BLaER1 (cell line): ENCODE measurements at regions not wholly inside any gene's neighbourhood (a gene's known extent, or its start where the extent isn't known, plus 50 kb on each side); places are given as distances from the start of the nearest gene placed in this dataset.
A peak's percentile ranks its signal among the peaks of the same experiment; 100 is the strongest.

Source experiments
- H3K27ac ChIP-seq: shearing (Covaris generic); formaldehyde crosslinking; 2 replicates; pipeline ENCODE4 v1.8.1; 2022
- H3K27me3 ChIP-seq: shearing (Covaris generic); formaldehyde crosslinking; 2 replicates; pipeline ENCODE4 v1.8.1; 2022
- H3K36me3 ChIP-seq: shearing (Covaris generic); formaldehyde crosslinking; 2 replicates; pipeline ENCODE4 v1.8.1; 2022
- H3K4me1 ChIP-seq: shearing (Covaris generic); formaldehyde crosslinking; 2 replicates; pipeline ENCODE4 v1.8.1; 2022
- H3K4me2 ChIP-seq: shearing (Covaris generic); formaldehyde crosslinking; 2 replicates; pipeline ENCODE4 v1.8.1; 2022
- H3K4me3 ChIP-seq: shearing (Covaris generic); formaldehyde crosslinking; 2 replicates; pipeline ENCODE4 v1.8.1; 2022
- H3K9ac ChIP-seq: shearing (Covaris generic); formaldehyde crosslinking; 2 replicates; pipeline ENCODE4 v1.8.1; 2022
- H3K9me3 ChIP-seq: shearing (Covaris generic); formaldehyde crosslinking; 2 replicates; pipeline ENCODE4 v1.8.1; 2022
- H4K20me1 ChIP-seq: shearing (Covaris generic); formaldehyde crosslinking; 2 replicates; pipeline ENCODE4 v1.8.1; 2022
- Cebpa-rat ChIP-seq: shearing (Covaris generic); IDR thresholded peaks from 2 replicates; pipeline ENCODE4 v1.8.1; 2022

- no peak for TF ChIP-seq Cebpa-rat
- peak overlapping the region; percentile 81 for H3K4me2 ChIP-seq
- H3K4me1 ChIP-seq: peaks cover 32% of the 10 kb centered on the region
- H3K36me3 ChIP-seq: no peaks in the 10 kb centered on the region
- H3K9me3 ChIP-seq: peaks cover 4% of the 10 kb centered on the region
- no peak overlapping the region for H3K9ac ChIP-seq
- no peak overlapping the region for H3K4me3 ChIP-seq
- H4K20me1 ChIP-seq: no peaks in the 10 kb centered on the region
- no peak overlapping the region for H3K27ac ChIP-seq
- no peaks in the 10 kb centered on the region for H3K27me3 ChIP-seq
Measured at GRCh38 chr3:14288177-14288788, 109.7 kb downstream of the LSM3 start.

- Histone ChIP-seq H3K27ac (no peak overlapping the region), H3K4me3 (no peak overlapping the region), H3K9ac (no peak overlapping the region), H3K9me3 (peaks cover 6% of the 10 kb centered on the region), H3K4me1 (peaks cover 32% of the 10 kb centered on the region), H3K4me2 (peak overlapping the region; percentile 81; the same call in 1 of the 2 replicates), H3K36me3 (no peaks in the 10 kb centered on the region), H4K20me1 (no peaks in the 10 kb centered on the region), H3K27me3 (no peaks in the 10 kb centered on the region)
- no peak for TF ChIP-seq Cebpa-rat
Measured at GRCh38 chr3:14288833-14289451, 110.3 kb downstream of the LSM3 start.

GRCh38 chr3:14289590-14290461, 111.2 kb downstream of the LSM3 start:
- Histone ChIP-seq H3K9ac (no peak overlapping the region), H3K27ac (no peak overlapping the region), H3K27me3 (no peaks in the 10 kb centered on the region), H4K20me1 (no peaks in the 10 kb centered on the region), H3K4me3 (no peak overlapping the region), H3K4me1 (peaks cover 32% of the 10 kb centered on the region), H3K4me2 (no peak overlapping the region), H3K36me3 (no peaks in the 10 kb centered on the region), H3K9me3 (peaks cover 6% of the 10 kb centered on the region)
- TF ChIP-seq Cebpa-rat: no peak

GRCh38 chr3:14290631-14291385, 111.6 kb upstream of the SLC6A6 start:
- Histone ChIP-seq H3K4me2 (no peak overlapping the region), H3K27ac (no peak overlapping the region), H3K9me3 (peaks cover 6% of the 10 kb centered on the region), H4K20me1 (no peaks in the 10 kb centered on the region), H3K4me1 (peaks cover 32% of the 10 kb centered on the region), H3K27me3 (no peaks in the 10 kb centered on the region), H3K9ac (no peak overlapping the region), H3K4me3 (no peak overlapping the region), H3K36me3 (no peaks in the 10 kb centered on the region)
- no peak for TF ChIP-seq Cebpa-rat

GRCh38 chr3:14295037-14295436, 107.4 kb upstream of the SLC6A6 start:
- Histone ChIP-seq H3K4me3 (no peak overlapping the region), H3K36me3 (no peaks in the 10 kb centered on the region), H4K20me1 (peaks cover 14% of the 10 kb centered on the region; the same call in 1 of the 2 replicates), H3K27ac (no peak overlapping the region), H3K4me2 (no peak overlapping the region), H3K9ac (no peak overlapping the region), H3K9me3 (peaks cover 6% of the 10 kb centered on the region), H3K4me1 (no peaks in the 10 kb centered on the region), H3K27me3 (peaks cover 20% of the 10 kb centered on the region)
- peak; percentile 64; the same call in 1 of the 2 replicates for TF ChIP-seq Cebpa-rat

- Histone ChIP-seq H3K4me3 (no peak overlapping the region), H4K20me1 (peaks cover 18% of the 10 kb centered on the region; the same call in 1 of the 2 replicates), H3K9ac (no peak overlapping the region), H3K9me3 (peaks cover 6% of the 10 kb centered on the region), H3K4me1 (no peaks in the 10 kb centered on the region), H3K27ac (no peak overlapping the region), H3K27me3 (peaks cover 27% of the 10 kb centered on the region), H3K4me2 (no peak overlapping the region), H3K36me3 (no peaks in the 10 kb centered on the region)
- TF ChIP-seq Cebpa-rat: no peak
Measured at GRCh38 chr3:14295801-14296200, 106.6 kb upstream of the SLC6A6 start.

- TF ChIP-seq Cebpa-rat: no peak
- Histone ChIP-seq H3K4me1 (peaks cover 9% of the 10 kb centered on the region), H3K4me2 (no peak overlapping the region), H3K27me3 (peaks cover 42% of the 10 kb centered on the region), H3K4me3 (no peak overlapping the region), H4K20me1 (peaks cover 33% of the 10 kb centered on the region), H3K36me3 (no peaks in the 10 kb centered on the region), H3K27ac (no peak overlapping the region), H3K9ac (no peak overlapping the region), H3K9me3 (peaks cover 6% of the 10 kb centered on the region)
Measured at GRCh38 chr3:14297305-14297704, 105.1 kb upstream of the SLC6A6 start.

- Histone ChIP-seq H4K20me1 (peaks cover 38% of the 10 kb centered on the region), H3K27ac (no peak overlapping the region), H3K4me1 (peaks cover 14% of the 10 kb centered on the region), H3K27me3 (peaks cover 45% of the 10 kb centered on the region), H3K9me3 (peaks cover 6% of the 10 kb centered on the region), H3K9ac (no peak overlapping the region), H3K4me3 (no peak overlapping the region), H3K4me2 (no peak overlapping the region), H3K36me3 (no peaks in the 10 kb centered on the region)
- TF ChIP-seq Cebpa-rat: no peak
Measured at GRCh38 chr3:14297784-14298236, 104.6 kb upstream of the SLC6A6 start.

GRCh38 chr3:14298442-14298841, 104.0 kb upstream of the SLC6A6 start:
- TF ChIP-seq Cebpa-rat: no peak
- H3K4me2 ChIP-seq: no peak overlapping the region
- H3K4me1 ChIP-seq: peaks cover 20% of the 10 kb centered on the region
- H3K9ac ChIP-seq: no peak overlapping the region
- no peak overlapping the region for H3K27ac ChIP-seq
- peaks cover under 1% of the 10 kb centered on the region; the same call in 1 of the 2 replicates for H3K9me3 ChIP-seq
- peaks cover 44% of the 10 kb centered on the region for H4K20me1 ChIP-seq
- peaks cover 45% of the 10 kb centered on the region for H3K27me3 ChIP-seq
- no peaks in the 10 kb centered on the region for H3K36me3 ChIP-seq
- no peak overlapping the region for H3K4me3 ChIP-seq
